ENCODE measurements at regions not wholly inside any gene's neighbourhood (a gene's known extent, or its start where the extent isn't known, plus 50 kb on each side); places are given as distances from the start of the nearest gene placed in this dataset.

GRCh38 chr1:55898181-55898580 is 681.2 kb downstream of the PLPP3 start:
- TF ChIP-seq, protein P1, sequence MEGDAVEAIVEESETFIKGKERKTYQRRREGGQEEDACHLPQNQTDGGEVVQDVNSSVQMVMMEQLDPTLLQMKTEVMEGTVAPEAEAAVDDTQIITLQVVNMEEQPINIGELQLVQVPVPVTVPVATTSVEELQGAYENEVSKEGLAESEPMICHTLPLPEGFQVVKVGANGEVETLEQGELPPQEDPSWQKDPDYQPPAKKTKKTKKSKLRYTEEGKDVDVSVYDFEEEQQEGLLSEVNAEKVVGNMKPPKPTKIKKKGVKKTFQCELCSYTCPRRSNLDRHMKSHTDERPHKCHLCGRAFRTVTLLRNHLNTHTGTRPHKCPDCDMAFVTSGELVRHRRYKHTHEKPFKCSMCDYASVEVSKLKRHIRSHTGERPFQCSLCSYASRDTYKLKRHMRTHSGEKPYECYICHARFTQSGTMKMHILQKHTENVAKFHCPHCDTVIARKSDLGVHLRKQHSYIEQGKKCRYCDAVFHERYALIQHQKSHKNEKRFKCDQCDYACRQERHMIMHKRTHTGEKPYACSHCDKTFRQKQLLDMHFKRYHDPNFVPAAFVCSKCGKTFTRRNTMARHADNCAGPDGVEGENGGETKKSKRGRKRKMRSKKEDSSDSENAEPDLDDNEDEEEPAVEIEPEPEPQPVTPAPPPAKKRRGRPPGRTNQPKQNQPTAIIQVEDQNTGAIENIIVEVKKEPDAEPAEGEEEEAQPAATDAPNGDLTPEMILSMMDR (IDR thresholded peaks at IDR 0.05; ENCODE audit: low read depth, low read length, missing control alignments), result no peak
- DNase-seq (ENCODE audit: low read depth), result no peak
- H3K4me3 ChIP-seq (ENCODE audit: low read depth, low read length), result no peak overlapping the region

- TF ChIP-seq, protein P1 (IDR thresholded peaks at IDR 0.05; ENCODE audit: low read depth, low read length, missing control alignments), result no peak
- DNase-seq (ENCODE audit: low read depth), result no peak
- no peak overlapping the region for H3K4me3 ChIP-seq (ENCODE audit: low read depth, low read length)
Measured at GRCh38 chr1:55896210-55896609, 681.0 kb upstream of the USP24 start.

DNA sequence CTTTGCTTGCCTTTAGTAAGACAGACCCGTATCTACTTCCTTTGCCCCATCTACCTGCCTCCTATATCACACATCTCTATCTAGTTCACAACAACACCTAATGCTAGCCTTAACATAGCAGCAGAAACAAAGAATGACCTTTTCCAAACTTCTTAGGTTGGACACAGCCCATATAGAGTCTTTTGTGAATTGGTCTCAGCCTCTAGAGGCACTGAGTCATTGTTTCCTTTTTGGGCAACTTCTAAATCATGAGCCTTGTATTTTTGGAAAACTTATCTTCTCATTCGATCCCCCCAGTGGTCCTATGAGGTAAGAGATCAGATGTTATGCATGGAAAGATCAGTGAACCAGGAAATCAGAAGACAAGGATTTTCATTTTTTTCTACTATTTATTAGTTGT is 679.4 kb upstream of the USP24 start:
- TF ChIP-seq, protein P1 (IDR thresholded peaks at IDR 0.05; ENCODE audit: low read depth, low read length, missing control alignments), result no peak
- H3K4me3 ChIP-seq (ENCODE audit: low read depth, low read length), result no peak overlapping the region
- DNase-seq (ENCODE audit: low read depth), result no peak

GRCh38 chr1:55893155-55893554 is 678.0 kb upstream of the USP24 start:
- TF ChIP-seq, protein P1 (IDR thresholded peaks at IDR 0.05; ENCODE audit: low read depth, low read length, missing control alignments), result peak; percentile 47
- DNase-seq (ENCODE audit: low read depth), result peak; percentile 3
- no peak overlapping the region for H3K4me3 ChIP-seq (ENCODE audit: low read depth, low read length)

GRCh38 chr1:55888685-55889317 is 673.6 kb upstream of the USP24 start:
- DNase-seq (ENCODE audit: low read depth), result no peak
- TF ChIP-seq, protein P1 (IDR thresholded peaks at IDR 0.05; ENCODE audit: low read depth, low read length, missing control alignments), result no peak
- H3K4me3 ChIP-seq (ENCODE audit: low read depth, low read length), result no peak overlapping the region

GRCh38 chr1:55886856-55887712 is 671.9 kb upstream of the USP24 start:
- TF ChIP-seq, protein P1 (IDR thresholded peaks at IDR 0.05; ENCODE audit: low read depth, low read length, missing control alignments), result no peak
- no peak for DNase-seq (ENCODE audit: low read depth)
- H3K4me3 ChIP-seq (ENCODE audit: low read depth, low read length), result no peak overlapping the region

All from GM12864 (cell line).